WERI-Rb-1 (cell line): ENCODE measurements at regions not wholly inside any gene's neighbourhood (a gene's known extent, or its start where the extent isn't known, plus 50 kb on each side); places are given as distances from the start of the nearest gene placed in this dataset.

Experiments
- DNase-seq: peaks from one replicate; pipeline ENCODE4 v3.0.0-alpha.2; 2020
- H3K27ac ChIP-seq: fragments of 250-450 bp; sonication (Bioruptor Pico); 2 replicates; pipeline ENCODE4 v1.5.1; 2020; ENCODE audit warnings: mild to moderate bottlenecking, moderate library complexity
- H3K27me3 ChIP-seq: fragments of 250-450 bp; sonication (Bioruptor Pico); 2 replicates; pipeline ENCODE4 v1.5.1; 2021; ENCODE audit warnings: mild to moderate bottlenecking, low read depth, moderate library complexity; ENCODE audit not compliant: insufficient read depth, severe bottlenecking
- H3K36me3 ChIP-seq: fragments of 250-450 bp; sonication (Bioruptor Pico); 2 replicates; pipeline ENCODE4 v1.5.1; 2020; ENCODE audit warnings: mild to moderate bottlenecking, moderate library complexity
- H3K4me3 ChIP-seq: 2 replicates; pipeline ENCODE4 v1.5.1; 2011; ENCODE audit warnings: low read depth, mild to moderate bottlenecking, control low read depth, low read length
- H3K9me3 ChIP-seq: fragments of 250-450 bp; sonication (Bioruptor Pico); 2 replicates; pipeline ENCODE4 v1.5.1; 2021; ENCODE audit warnings: mild to moderate bottlenecking, moderate library complexity; ENCODE audit not compliant: severe bottlenecking
- TF ChIP-seq, protein P1 (sequence below): IDR thresholded peaks from 2 replicates; pipeline ENCODE4 v1.5.1; 2011; ENCODE audit warnings: low read depth, mild to moderate bottlenecking, control low read depth, inconsistent platforms, low read length

DNA sequence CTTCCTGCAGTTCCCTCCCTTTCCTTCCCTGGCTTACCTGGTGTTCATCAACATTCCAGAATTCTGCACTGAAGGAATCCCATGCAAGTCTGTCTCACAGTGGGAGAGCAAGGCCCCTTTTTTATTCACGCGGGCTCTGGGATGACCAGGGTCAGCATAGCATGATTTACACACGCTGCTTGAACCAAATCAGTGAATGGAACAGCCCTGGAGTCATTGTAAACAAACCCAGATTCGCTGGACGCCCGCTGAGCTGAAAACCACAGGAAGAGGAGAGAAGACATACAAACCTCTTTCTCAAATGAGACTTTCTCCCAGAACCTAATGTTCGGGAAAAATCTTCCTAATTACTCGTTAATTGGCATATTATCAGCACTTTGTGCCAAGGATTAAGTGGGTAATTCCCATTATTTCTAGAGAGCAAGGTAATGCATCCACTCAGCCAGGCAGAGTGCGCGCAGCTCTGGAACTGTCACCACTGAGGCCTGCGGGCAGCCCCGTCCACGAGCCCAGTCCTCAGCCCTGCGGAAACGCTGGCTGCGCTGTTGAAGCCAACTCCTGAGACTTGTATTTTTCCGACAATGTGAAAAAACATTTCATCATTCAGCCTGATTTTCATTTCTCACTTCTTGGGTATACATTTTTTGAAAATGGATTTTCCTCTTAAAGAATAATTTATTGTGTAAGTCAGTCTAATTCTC, 140.0 kb downstream of the ETS2 start:
- no peak for DNase-seq

DNA sequence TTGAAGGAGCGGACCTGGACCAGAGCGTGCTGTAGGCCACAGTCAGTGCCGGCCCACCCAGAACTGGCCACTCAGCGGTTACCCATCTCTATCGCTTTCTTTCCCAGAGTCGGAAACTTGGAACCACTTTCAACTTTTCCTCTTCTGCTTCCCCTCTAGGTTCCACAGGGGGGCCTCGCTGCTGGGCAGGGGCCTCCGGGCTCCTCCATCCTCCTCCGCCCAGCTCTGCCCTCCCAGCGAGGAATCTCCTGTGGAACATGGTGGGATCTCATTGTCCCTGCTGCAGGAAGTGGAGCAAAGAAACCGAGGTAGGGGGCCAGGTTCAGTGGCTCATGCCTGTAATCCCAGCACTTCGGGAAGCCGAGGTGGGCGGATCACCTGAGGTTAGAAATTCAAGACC, 139.2 kb downstream of the ETS2 start:
- Histone ChIP-seq H3K27ac (no peak overlapping the region), H3K27me3 (no peaks in the 10 kb centered on the region)

More for the DNA sequence above, 140.0 kb downstream of the ETS2 start:
- no peak overlapping the region for H3K27ac ChIP-seq
- H3K9me3 ChIP-seq = no peaks in the 10 kb centered on the region
- no peaks in the 10 kb centered on the region for H3K27me3 ChIP-seq
- TF ChIP-seq, protein P1, sequence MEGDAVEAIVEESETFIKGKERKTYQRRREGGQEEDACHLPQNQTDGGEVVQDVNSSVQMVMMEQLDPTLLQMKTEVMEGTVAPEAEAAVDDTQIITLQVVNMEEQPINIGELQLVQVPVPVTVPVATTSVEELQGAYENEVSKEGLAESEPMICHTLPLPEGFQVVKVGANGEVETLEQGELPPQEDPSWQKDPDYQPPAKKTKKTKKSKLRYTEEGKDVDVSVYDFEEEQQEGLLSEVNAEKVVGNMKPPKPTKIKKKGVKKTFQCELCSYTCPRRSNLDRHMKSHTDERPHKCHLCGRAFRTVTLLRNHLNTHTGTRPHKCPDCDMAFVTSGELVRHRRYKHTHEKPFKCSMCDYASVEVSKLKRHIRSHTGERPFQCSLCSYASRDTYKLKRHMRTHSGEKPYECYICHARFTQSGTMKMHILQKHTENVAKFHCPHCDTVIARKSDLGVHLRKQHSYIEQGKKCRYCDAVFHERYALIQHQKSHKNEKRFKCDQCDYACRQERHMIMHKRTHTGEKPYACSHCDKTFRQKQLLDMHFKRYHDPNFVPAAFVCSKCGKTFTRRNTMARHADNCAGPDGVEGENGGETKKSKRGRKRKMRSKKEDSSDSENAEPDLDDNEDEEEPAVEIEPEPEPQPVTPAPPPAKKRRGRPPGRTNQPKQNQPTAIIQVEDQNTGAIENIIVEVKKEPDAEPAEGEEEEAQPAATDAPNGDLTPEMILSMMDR = no peak
- H3K4me3 ChIP-seq = no peak overlapping the region
- H3K36me3 ChIP-seq = no peaks in the 10 kb centered on the region

DNA sequence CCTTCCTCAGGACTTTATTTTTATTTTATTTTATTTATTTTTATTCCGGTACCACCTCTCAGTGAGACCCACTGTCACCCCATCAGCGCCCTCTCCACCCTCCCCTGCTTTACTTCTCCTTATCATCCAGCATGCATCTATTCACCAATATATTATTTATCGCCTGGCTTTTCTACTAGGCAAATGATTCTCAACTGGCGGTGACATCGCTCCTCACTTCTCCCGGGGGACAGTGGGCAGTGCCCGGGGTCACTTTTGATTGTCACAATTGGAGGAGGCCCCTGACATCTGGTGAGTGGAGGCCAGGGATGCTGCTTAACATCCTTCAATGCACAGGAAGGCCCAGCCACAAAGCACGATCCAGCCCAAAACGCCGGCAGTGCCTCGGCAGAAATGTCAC, 138.7 kb downstream of the ETS2 start:
- no peak overlapping the region for H3K27ac ChIP-seq
- no peak overlapping the region for H3K4me3 ChIP-seq
- no peak for DNase-seq
- no peaks in the 10 kb centered on the region for H3K36me3 ChIP-seq
- H3K27me3 ChIP-seq = no peaks in the 10 kb centered on the region
- H3K9me3 ChIP-seq = no peaks in the 10 kb centered on the region
- TF ChIP-seq, protein P1 = no peak

More for the DNA sequence above, 139.2 kb downstream of the ETS2 start:
- H3K4me3 ChIP-seq = no peak overlapping the region
- TF ChIP-seq, protein P1 = peak; percentile 51; the same call in 1 of the 2 replicates
- no peaks in the 10 kb centered on the region for H3K36me3 ChIP-seq
- no peaks in the 10 kb centered on the region for H3K9me3 ChIP-seq
- DNase-seq = no peak

DNA sequence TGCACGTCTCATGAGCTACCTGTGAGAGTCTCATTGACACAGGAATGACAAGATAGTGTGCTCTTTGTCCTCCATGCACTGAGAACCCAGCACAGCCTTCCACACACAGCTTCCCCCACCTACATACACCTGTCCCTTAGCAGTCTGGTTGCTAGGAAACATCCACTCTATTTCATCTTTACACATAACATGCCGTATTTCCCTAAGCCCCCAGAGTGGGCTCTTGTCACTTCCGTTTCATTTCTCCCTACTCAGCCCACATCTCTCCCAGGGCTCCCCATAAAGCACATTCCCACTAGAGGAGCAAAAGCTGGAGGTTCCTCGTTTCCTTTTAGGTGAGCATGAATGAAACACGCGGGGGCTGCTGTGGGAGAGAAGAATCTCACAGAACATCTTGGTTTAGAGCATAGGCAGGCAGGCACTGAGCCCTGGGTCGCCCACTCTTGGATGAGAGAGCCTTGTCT, 137.1 kb downstream of the ETS2 start:
- TF ChIP-seq, protein P1 = no peak
- DNase-seq = no peak
- H3K27me3 ChIP-seq = no peaks in the 10 kb centered on the region
- no peaks in the 10 kb centered on the region for H3K9me3 ChIP-seq
- no peaks in the 10 kb centered on the region for H3K36me3 ChIP-seq
- H3K4me3 ChIP-seq = no peak overlapping the region
- H3K27ac ChIP-seq = no peak overlapping the region

DNA sequence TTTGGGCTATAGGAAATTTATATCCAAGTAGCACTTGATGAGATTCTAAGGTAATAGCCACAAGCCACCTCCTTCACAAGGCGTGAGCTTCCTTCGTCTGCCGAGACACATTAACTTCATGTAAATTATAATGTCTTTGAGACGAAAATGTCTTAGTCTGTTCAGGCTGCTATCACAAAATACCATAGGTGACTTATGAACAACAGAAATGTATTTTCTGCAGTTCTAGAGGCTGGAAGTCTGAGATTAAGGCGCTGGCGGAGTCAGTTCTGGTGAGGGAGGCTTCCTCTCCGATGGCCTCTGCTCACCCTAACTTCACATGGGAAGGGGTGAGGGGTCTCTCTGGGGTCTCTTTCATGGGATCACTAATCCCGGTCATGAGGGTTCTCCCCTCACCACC, 133.0 kb downstream of the ETS2 start:
- Histone ChIP-seq H3K27me3 (no peaks in the 10 kb centered on the region), H3K36me3 (no peaks in the 10 kb centered on the region), H3K9me3 (no peaks in the 10 kb centered on the region), H3K27ac (no peak overlapping the region), H3K4me3 (no peak overlapping the region)
- no peak for DNase-seq
- TF ChIP-seq, protein P1 = no peak

DNA sequence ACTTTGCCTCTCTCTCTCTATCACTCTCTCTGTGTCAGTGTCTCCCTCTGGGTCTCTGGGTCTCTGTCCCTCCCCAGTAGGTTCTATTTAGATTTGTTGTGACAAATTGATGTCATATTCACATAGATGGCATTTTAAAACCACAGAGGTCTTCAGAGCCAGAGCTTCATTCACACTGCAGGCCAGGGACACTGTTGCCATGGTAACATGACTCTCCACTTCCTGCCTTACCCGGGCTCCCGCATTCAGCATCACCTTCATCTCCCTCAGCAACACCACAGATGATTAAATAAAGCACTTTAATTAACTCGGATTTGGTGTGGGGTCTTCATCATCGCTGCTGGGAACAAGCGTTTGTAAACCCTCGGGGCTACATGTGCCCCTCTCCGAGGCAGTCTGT, 132.6 kb downstream of the ETS2 start:
- no peak for DNase-seq
- TF ChIP-seq, protein P1 = no peak

More for the DNA sequence above, 132.6 kb downstream of the ETS2 start:
- Histone ChIP-seq H3K36me3 (no peaks in the 10 kb centered on the region), H3K27me3 (no peaks in the 10 kb centered on the region), H3K4me3 (no peak overlapping the region), H3K9me3 (no peaks in the 10 kb centered on the region), H3K27ac (no peak overlapping the region)
